Common myeloid progenitor, CD34-positive (primary cell): ENCODE measurements at regions not wholly inside any gene's neighbourhood (a gene's known extent, or its start where the extent isn't known, plus 50 kb on each side); places are given as distances from the start of the nearest gene placed in this dataset.

Experiments
- CTCF ChIA-PET: fragments of 350-600 bp; sonication (Branson Sonifier 250); formaldehyde crosslinking; loops from one replicate; lab custom pipeline; 2021; ENCODE audit warnings: antibody characterized with exemption; lab: Charles Lee
- POLR2A ChIA-PET: fragments of 350-600 bp; sonication (Branson Sonifier 250); formaldehyde crosslinking; loops from one replicate; lab custom pipeline; 2021; ENCODE audit warnings: antibody characterized with exemption; lab: Charles Lee
- DNase-seq, 3 donors: peaks; one replicate each; pipeline versions ENCODE4 v3.0.0 to v3.0.0-alpha.2; 2013
- H3K27ac ChIP-seq, 2 experiments: 1 replicate in 1 of 2; 2 replicates in 1 of 2; pipeline ENCODE4 v1.7.0; 2013; ENCODE audit warnings: inconsistent platforms in 2 of 2, low read length in 2 of 2, mild to moderate bottlenecking in 2 of 2, low read depth in 1 of 2, moderate library complexity in 1 of 2; ENCODE audit not compliant: severe bottlenecking in 2 of 2, insufficient read depth in 1 of 2, poor library complexity in 1 of 2
- H3K27me3 ChIP-seq, 5 experiments: replicated peaks in 2 of 5; 1 replicate in 3 of 5; 2 replicates in 2 of 5; pipeline versions ENCODE4 v1.6.1 to v1.7.0; 2013; ENCODE audit warnings: low read length in 4 of 5, mild to moderate bottlenecking in 2 of 5, moderate library complexity in 2 of 5, inconsistent platforms in 1 of 5; ENCODE audit not compliant: insufficient read depth in 5 of 5, control insufficient read depth in 4 of 5
- H3K36me3 ChIP-seq, 4 experiments: 1 replicate in 2 of 4; 2 replicates in 2 of 4; pipeline versions ENCODE4 v1.6.1 to v1.7.0; 2013; ENCODE audit warnings: low read length in 3 of 4, control low read depth in 1 of 4, mild to moderate bottlenecking in 1 of 4; ENCODE audit not compliant: control insufficient read depth in 4 of 4, insufficient read depth in 4 of 4
- H3K4me1 ChIP-seq, 4 experiments: 1 replicate in 3 of 4; 2 replicates in 1 of 4; pipeline versions ENCODE4 v1.6.1 to v1.7.1; 2013; ENCODE audit warnings: low read length in 3 of 4, mild to moderate bottlenecking in 3 of 4, control low read depth in 1 of 4, inconsistent platforms in 1 of 4, moderate library complexity in 1 of 4; ENCODE audit not compliant: control insufficient read depth in 4 of 4, insufficient read depth in 4 of 4; ENCODE audit errors: control extremely low read depth in 1 of 4
- H3K4me3 ChIP-seq, 7 experiments: 1 replicate in 4 of 7; 2 replicates in 3 of 7; pipeline versions ENCODE4 v1.5.1 to v1.7.0; 2013; ENCODE audit warnings: mild to moderate bottlenecking in 7 of 7, low read length in 6 of 7, moderate library complexity in 6 of 7, inconsistent platforms in 2 of 7, low read depth in 2 of 7, control low read depth in 1 of 7; ENCODE audit not compliant: insufficient read depth in 4 of 7, control insufficient read depth in 1 of 7; ENCODE audit errors: extremely low read depth in 1 of 7
- H3K9me3 ChIP-seq, 5 experiments: 1 replicate in 4 of 5; 2 replicates in 1 of 5; pipeline versions ENCODE4 v1.6.1 to v1.7.1; 2013; ENCODE audit warnings: low read length in 4 of 5, mild to moderate bottlenecking in 2 of 5, inconsistent platforms in 1 of 5, low read depth in 1 of 5, moderate library complexity in 1 of 5; ENCODE audit not compliant: control insufficient read depth in 4 of 5, insufficient read depth in 2 of 5; ENCODE audit errors: control extremely low read depth in 1 of 5
- WGBS: methylation state at CpG from one replicate; pipeline ENCODE4 v1.1.5; 2013; ENCODE audit not compliant: insufficient coverage; 5-methylcytosine and 5-hydroxymethylcytosine counted together

GRCh38 chr22:27382947-27383346, 418.6 kb downstream of the MN1 start:
- H3K4me1 ChIP-seq: peaks cover 0 to 2% (median 0%) of the 10 kb centered on the region in 4 experiments
- H3K36me3 ChIP-seq: no peaks in the 10 kb centered on the region
- peaks cover 0 to 9% (median 0%) of the 10 kb centered on the region in 5 experiments for H3K27me3 ChIP-seq
- ChIA-PET CTCF (no interaction called here), POLR2A (no interaction called here)
- H3K27ac ChIP-seq: no peak overlapping the region
- DNase-seq: no peak
- H3K9me3 ChIP-seq: no peaks in the 10 kb centered on the region
- no peak overlapping the region for H3K4me3 ChIP-seq
- 86% methylated on average over 9 of the region's 12 CpGs for WGBS

- H3K4me3 ChIP-seq: no peak overlapping the region
- no peak overlapping the region for H3K27ac ChIP-seq
- DNase-seq: no peak
- 100% methylated on average over 2 of the region's 3 CpGs for WGBS
- H3K36me3 ChIP-seq: no peaks in the 10 kb centered on the region
- peaks cover 0 to 2% (median 0%) of the 10 kb centered on the region in 4 experiments for H3K4me1 ChIP-seq
- POLR2A ChIA-PET: no interaction called here
- H3K27me3 ChIP-seq: peaks cover 0 to 7% (median 0%) of the 10 kb centered on the region in 5 experiments
- H3K9me3 ChIP-seq: no peaks in the 10 kb centered on the region
- CTCF ChIA-PET: no interaction called here
These were observed 417.7 kb downstream of the MN1 start for GRCh38 chr22:27383896-27384295.

- no peaks in the 10 kb centered on the region for H3K9me3 ChIP-seq
- peaks cover 0 to 2% (median 0%) of the 10 kb centered on the region in 4 experiments for H3K4me1 ChIP-seq
- ChIA-PET CTCF (no interaction called here), POLR2A (no interaction called here)
- no peak for DNase-seq
- no peaks in the 10 kb centered on the region for H3K36me3 ChIP-seq
- 94% methylated on average over 13 of the region's 16 CpGs for WGBS
- H3K27ac ChIP-seq: no peak overlapping the region
- peaks cover 0 to 12% (median 0%) of the 10 kb centered on the region in 5 experiments for H3K27me3 ChIP-seq
- no peak overlapping the region for H3K4me3 ChIP-seq
These were observed 416.1 kb downstream of the MN1 start for GRCh38 chr22:27385261-27385998.

- no peak for DNase-seq
- Histone ChIP-seq H3K27ac (no peak overlapping the region), H3K4me3 (no peak overlapping the region), H3K36me3 (no peaks in the 10 kb centered on the region), H3K4me1 (peaks cover 0 to 2% (median 0%) of the 10 kb centered on the region in 4 experiments), H3K9me3 (no peaks in the 10 kb centered on the region), H3K27me3 (peaks cover 0 to 13% (median 0%) of the 10 kb centered on the region in 5 experiments)
- ChIA-PET CTCF (no interaction called here), POLR2A (no interaction called here)
- WGBS: 94% methylated on average over 7 of the region's 7 CpGs
These were observed 415.4 kb downstream of the MN1 start for GRCh38 chr22:27386186-27386585.

- ChIA-PET POLR2A (no interaction called here), CTCF (no interaction called here)
- Histone ChIP-seq H3K27ac (no peak overlapping the region), H3K27me3 (peaks cover 0 to 13% (median 0%) of the 10 kb centered on the region in 5 experiments), H3K4me1 (no peaks in the 10 kb centered on the region), H3K9me3 (no peaks in the 10 kb centered on the region), H3K4me3 (no peak overlapping the region), H3K36me3 (no peaks in the 10 kb centered on the region)
- DNase-seq: no peak
- WGBS: 100% methylated on average over 1 of the region's 6 CpGs
These were observed 414.0 kb downstream of the MN1 start for GRCh38 chr22:27387561-27387960.

- CTCF ChIA-PET: no interaction called here
- Histone ChIP-seq H3K9me3 (no peaks in the 10 kb centered on the region), H3K4me3 (no peak overlapping the region), H3K36me3 (no peaks in the 10 kb centered on the region), H3K27ac (no peak overlapping the region), H3K27me3 (peaks cover 0 to 13% (median 0%) of the 10 kb centered on the region in 5 experiments), H3K4me1 (no peaks in the 10 kb centered on the region)
- peak in 2 of 3 donors; percentile 65 to 67 for DNase-seq
- WGBS: 50% methylated on average over 1 of the region's 3 CpGs
- POLR2A ChIA-PET: no interaction called here
These were observed 413.4 kb downstream of the MN1 start for GRCh38 chr22:27388090-27388600.

GRCh38 chr22:27389727-27390075, 411.9 kb downstream of the MN1 start:
- no peaks in the 10 kb centered on the region for H3K9me3 ChIP-seq
- ChIA-PET POLR2A (no interaction called here), CTCF (no interaction called here)
- DNase-seq: no peak
- no peak overlapping the region for H3K4me3 ChIP-seq
- WGBS: no CpG with 5 or more reads among the region's 2 CpGs
- peaks cover 0 to 14% (median 0%) of the 10 kb centered on the region in 5 experiments for H3K27me3 ChIP-seq
- H3K27ac ChIP-seq: no peak overlapping the region
- no peaks in the 10 kb centered on the region for H3K4me1 ChIP-seq
- no peaks in the 10 kb centered on the region for H3K36me3 ChIP-seq
